HEK293 (cell line): ENCODE measurements at regions not wholly inside any gene's neighbourhood (a gene's known extent, or its start where the extent isn't known, plus 50 kb on each side); places are given as distances from the start of the nearest gene placed in this dataset.

ENCODE experiments used
- CTCF ChIA-PET: fragments of 350-600 bp; formaldehyde crosslinking; extraction: SDS; loops from one replicate; lab custom pipeline; 2021; ENCODE audit warnings: antibody characterized with exemption; lab: Yijun Ruan, JAX
- POLR2A ChIA-PET: fragments of 300-600 bp; formaldehyde crosslinking; extraction: SDS; loops from one replicate; lab custom pipeline; 2020; ENCODE audit warnings: antibody characterized with exemption, inconsistent platforms; lab: Yijun Ruan, JAX
- H3K27ac ChIP-seq: fragments of 200-500 bp; sonication (Bioruptor generic); 2 replicates; pipeline ENCODE4 v1.5.1; 2014; ENCODE audit warnings: low read depth, low read length, control low read depth, inconsistent platforms; ENCODE audit errors: extremely low read depth
- H3K36me3 ChIP-seq, 2 experiments: fragments of 200-500 bp in 1 of 2; sonication (Bioruptor generic) in 1 of 2; 1 replicate in 1 of 2; 2 replicates in 1 of 2; pipeline ENCODE4 v1.5.1; 2014 to 2017; ENCODE audit warnings: inconsistent platforms in 2 of 2, low read length in 2 of 2; ENCODE audit not compliant: control insufficient read depth in 2 of 2, insufficient read depth in 1 of 2
- H3K4me1 ChIP-seq: fragments of 200-500 bp; sonication (Bioruptor generic); 2 replicates; pipeline ENCODE4 v1.5.1; 2014; ENCODE audit warnings: mild to moderate bottlenecking, low read length, inconsistent platforms; ENCODE audit not compliant: control insufficient read depth, insufficient read depth
- H3K4me3 ChIP-seq: 2 replicates; pipeline ENCODE4 v1.5.1; 2011; ENCODE audit warnings: low read depth, mild to moderate bottlenecking, control low read depth, low read length, moderate library complexity
- H3K9me3 ChIP-seq: fragments of 200-500 bp; sonication (Bioruptor generic); 2 replicates; pipeline ENCODE4 v1.5.1; 2014; ENCODE audit warnings: low read depth, low read length, inconsistent platforms; ENCODE audit not compliant: control insufficient read depth, insufficient read depth
- HOXA7 ChIP-seq: sonication (generic); formaldehyde crosslinking; IDR thresholded peaks from 2 replicates; pipeline ENCODE4 v1.8.1; 2022; ENCODE audit warnings: missing genetic modification reagents, borderline replicate concordance
- REPIN1 ChIP-seq: fragments of 450-650 bp; formaldehyde crosslinking; IDR thresholded peaks from 2 replicates; pipeline ENCODE4 v1.5.1; 2017; ENCODE audit warnings: missing biosample characterization, missing genetic modification characterization, low read depth
- ZBTB20 ChIP-seq: fragments of 450-650 bp; formaldehyde crosslinking; IDR thresholded peaks from 2 replicates; pipeline ENCODE4 v1.5.1; 2016; ENCODE audit warnings: missing biosample characterization, missing genetic modification characterization
- ZNF292 ChIP-seq: fragments of 450-650 bp; formaldehyde crosslinking; IDR thresholded peaks from 2 replicates; pipeline ENCODE4 v1.5.1; 2016; ENCODE audit warnings: low read depth, missing biosample characterization, missing genetic modification characterization, borderline replicate concordance
- ZNF341 ChIP-seq: fragments of 450-650 bp; formaldehyde crosslinking; IDR thresholded peaks from 2 replicates; pipeline ENCODE4; 2016; ENCODE audit warnings: low read depth, missing biosample characterization, missing genetic modification characterization
- ZNF366 ChIP-seq: fragments of 450-650 bp; formaldehyde crosslinking; conservative IDR thresholded peaks from 2 replicates; pipeline ENCODE4 v1.5.1; 2016; ENCODE audit warnings: missing biosample characterization, missing genetic modification characterization
- ZNF394 ChIP-seq: fragments of 450-650 bp; formaldehyde crosslinking; IDR thresholded peaks from 2 replicates; pipeline ENCODE4 v1.5.1; 2016; ENCODE audit warnings: missing biosample characterization, missing genetic modification characterization, mild to moderate bottlenecking, moderate library complexity, borderline replicate concordance
- ZNF398 ChIP-seq: fragments of 450-650 bp; formaldehyde crosslinking; IDR thresholded peaks from 2 replicates; pipeline ENCODE4 v1.5.1; 2017; ENCODE audit warnings: missing biosample characterization, missing genetic modification characterization
- ZNF521 ChIP-seq: fragments of 450-650 bp; formaldehyde crosslinking; IDR thresholded peaks from 2 replicates; pipeline ENCODE4 v1.5.1; 2017; ENCODE audit warnings: missing biosample characterization, mild to moderate bottlenecking, missing genetic modification characterization
- ZNF580 ChIP-seq: fragments of 450-650 bp; formaldehyde crosslinking; IDR thresholded peaks from 2 replicates; pipeline ENCODE4 v1.5.1; 2016; ENCODE audit warnings: missing biosample characterization, missing genetic modification characterization
- ZNF645 ChIP-seq: fragments of 450-650 bp; formaldehyde crosslinking; IDR thresholded peaks from 2 replicates; pipeline ENCODE4; 2016; ENCODE audit warnings: missing biosample characterization, missing genetic modification characterization
- ZNF776 ChIP-seq: fragments of 450-650 bp; formaldehyde crosslinking; IDR thresholded peaks from 2 replicates; pipeline ENCODE4 v1.5.0; 2017; ENCODE audit warnings: missing biosample characterization, missing genetic modification characterization, borderline replicate concordance
- ZSCAN16 ChIP-seq: fragments of 450-650 bp; formaldehyde crosslinking; IDR thresholded peaks from 2 replicates; pipeline ENCODE4 v1.5.1; 2016; ENCODE audit warnings: missing biosample characterization, missing genetic modification characterization

- ChIA-PET CTCF (interaction anchor here (1.1 kb wide), 1 partner anchor 194 kb away, joined by 3 read pairs; no protein-coding TSS in a partner anchor), POLR2A (no interaction called here)
- TF ChIP-seq ZNF521 (tag by site-specific recombination) (no peak), ZSCAN16 (tag by site-specific recombination) (no peak), ZNF292 (tag by site-specific recombination) (no peak), ZNF398 (tag by site-specific recombination) (no peak), ZNF366 (tag by site-specific recombination) (no peak), ZNF394 (no peak), REPIN1 (tag by site-specific recombination) (no peak), ZNF645 (tag by site-specific recombination) (no peak), ZNF580 (no peak), HOXA7 (no peak)
- H3K27ac ChIP-seq = no peak overlapping the region
- no peaks in the 10 kb centered on the region for H3K36me3 ChIP-seq
- no peak overlapping the region for H3K4me3 ChIP-seq
- no peaks in the 10 kb centered on the region for H3K9me3 ChIP-seq
- H3K4me1 ChIP-seq = no peaks in the 10 kb centered on the region; the same call in 1 of the 2 replicates
Observed at GRCh38 chr2:46813680-46814079, 101.9 kb downstream of the MCFD2 start.

GRCh38 chr2:46813020-46813415, 102.6 kb downstream of the MCFD2 start:
- H3K4me1 ChIP-seq = no peaks in the 10 kb centered on the region; the same call in 1 of the 2 replicates
- POLR2A ChIA-PET = no interaction called here
- H3K27ac ChIP-seq = no peak overlapping the region
- no peaks in the 10 kb centered on the region for H3K36me3 ChIP-seq
- no peak for TF ChIP-seq ZNF776 (tag by site-specific recombination)
- no peak for TF ChIP-seq ZBTB20 (tag by site-specific recombination)
- TF ChIP-seq ZNF645 (tag by site-specific recombination) = no peak
- TF ChIP-seq ZNF341 (tag by site-specific recombination) = no peak
- no peaks in the 10 kb centered on the region for H3K9me3 ChIP-seq
- CTCF ChIA-PET = no interaction called here
- no peak overlapping the region for H3K4me3 ChIP-seq
